ENCODE measurements at regions not wholly inside any gene's neighbourhood (a gene's known extent, or its start where the extent isn't known, plus 50 kb on each side); places are given as distances from the start of the nearest gene placed in this dataset.

DNA sequence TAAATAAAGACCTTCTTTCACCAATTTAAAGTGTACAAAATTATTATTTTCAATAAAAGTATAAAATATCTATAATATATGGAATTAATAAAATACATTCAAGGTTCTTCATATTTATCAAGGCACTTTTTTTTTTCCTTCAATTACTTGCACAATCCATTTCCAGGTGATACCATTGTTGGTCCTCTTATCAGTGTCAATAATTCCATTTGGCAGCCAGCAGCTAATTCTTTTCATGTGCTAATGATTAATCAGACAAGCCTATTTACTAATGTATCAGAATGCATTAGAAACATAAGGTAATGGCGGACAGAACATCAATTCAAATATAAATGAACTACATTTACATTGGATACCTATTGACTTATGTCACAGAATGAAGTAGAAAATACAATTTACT is 622.2 kb downstream of the TOX3 start:
- TF ChIP-seq, protein P1, sequence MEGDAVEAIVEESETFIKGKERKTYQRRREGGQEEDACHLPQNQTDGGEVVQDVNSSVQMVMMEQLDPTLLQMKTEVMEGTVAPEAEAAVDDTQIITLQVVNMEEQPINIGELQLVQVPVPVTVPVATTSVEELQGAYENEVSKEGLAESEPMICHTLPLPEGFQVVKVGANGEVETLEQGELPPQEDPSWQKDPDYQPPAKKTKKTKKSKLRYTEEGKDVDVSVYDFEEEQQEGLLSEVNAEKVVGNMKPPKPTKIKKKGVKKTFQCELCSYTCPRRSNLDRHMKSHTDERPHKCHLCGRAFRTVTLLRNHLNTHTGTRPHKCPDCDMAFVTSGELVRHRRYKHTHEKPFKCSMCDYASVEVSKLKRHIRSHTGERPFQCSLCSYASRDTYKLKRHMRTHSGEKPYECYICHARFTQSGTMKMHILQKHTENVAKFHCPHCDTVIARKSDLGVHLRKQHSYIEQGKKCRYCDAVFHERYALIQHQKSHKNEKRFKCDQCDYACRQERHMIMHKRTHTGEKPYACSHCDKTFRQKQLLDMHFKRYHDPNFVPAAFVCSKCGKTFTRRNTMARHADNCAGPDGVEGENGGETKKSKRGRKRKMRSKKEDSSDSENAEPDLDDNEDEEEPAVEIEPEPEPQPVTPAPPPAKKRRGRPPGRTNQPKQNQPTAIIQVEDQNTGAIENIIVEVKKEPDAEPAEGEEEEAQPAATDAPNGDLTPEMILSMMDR (IDR thresholded peaks at IDR 0.05; ENCODE audit: insufficient read depth, low read length), result no peak
- TF ChIP-seq POLR2AphosphoS5 (IDR thresholded peaks at IDR 0.05; ENCODE audit: low read depth) (no peak), GABPA (IDR thresholded peaks at IDR 0.05; ENCODE audit: low read depth) (no peak), REST (IDR thresholded peaks at IDR 0.05; ENCODE audit: insufficient replicate concordance, low read depth) (no peak), SPI1 (IDR thresholded peaks at IDR 0.05; ENCODE audit: borderline replicate concordance, low read depth) (no peak)

All from HL-60 (cell line).